Astrocyte (in vitro differentiated cells and primary cell): ENCODE measurements at regions not wholly inside any gene's neighbourhood (a gene's known extent, or its start where the extent isn't known, plus 50 kb on each side); places are given as distances from the start of the nearest gene placed in this dataset.

ENCODE experiments used
- DNase-seq: peaks from one replicate; pipeline ENCODE4 v3.0.0-alpha.2; 2010; ENCODE audit warnings: low read depth
- FAIRE-seq: peaks from 2 replicates; lab custom pipeline; 2011; peaks lifted over from hg19 to GRCh38; lab: Jason Lieb, UNC
- H2AFZ ChIP-seq: 2 replicates; pipeline ENCODE4 v1.6.0; 2012; ENCODE audit warnings: low read depth, low read length, inconsistent platforms
- H3K27ac ChIP-seq: 2 replicates; pipeline ENCODE4 v1.5.1; 2011; ENCODE audit warnings: low read depth, low read length, inconsistent platforms
- H3K27me3 ChIP-seq: 2 replicates; pipeline ENCODE4 v1.6.0; 2011; ENCODE audit warnings: low read length, inconsistent platforms; ENCODE audit not compliant: insufficient read depth
- H3K36me3 ChIP-seq: 2 replicates; pipeline ENCODE4 v1.5.1; 2011; ENCODE audit warnings: low read length, inconsistent platforms; ENCODE audit not compliant: insufficient read depth
- H3K4me1 ChIP-seq: 2 replicates; pipeline ENCODE4 v1.5.1; 2011; ENCODE audit warnings: low read length, inconsistent platforms; ENCODE audit not compliant: insufficient read depth
- H3K4me2 ChIP-seq: 2 replicates; pipeline ENCODE4 v1.6.0; 2012; ENCODE audit warnings: low read length, inconsistent platforms
- H3K4me3 ChIP-seq: 2 replicates; pipeline ENCODE4 v1.5.1; 2011; ENCODE audit warnings: low read depth, mild to moderate bottlenecking, low read length, inconsistent platforms; ENCODE audit not compliant: insufficient read depth
- H3K79me2 ChIP-seq: 2 replicates; pipeline ENCODE4 v1.6.0; 2012; ENCODE audit warnings: mild to moderate bottlenecking, low read length, inconsistent platforms; ENCODE audit not compliant: insufficient read depth
- H3K9ac ChIP-seq: 2 replicates; pipeline ENCODE4 v1.6.0; 2012; ENCODE audit warnings: mild to moderate bottlenecking, low read length, inconsistent platforms
- H3K9me3 ChIP-seq: 2 replicates; pipeline ENCODE4 v1.5.1; 2012; ENCODE audit warnings: low read depth, mild to moderate bottlenecking, low read length, inconsistent platforms; ENCODE audit not compliant: insufficient read depth
- H4K20me1 ChIP-seq: 2 replicates; pipeline ENCODE4 v1.6.0; 2012; ENCODE audit warnings: low read length, inconsistent platforms; ENCODE audit not compliant: insufficient read depth
- H3K27ac Mint-ChIP-seq: one replicate; pipeline ENCODE4 v1.8.0; 2021; ENCODE audit warnings: mild to moderate bottlenecking, mixed read lengths; ENCODE audit not compliant: unreplicated experiment
- H3K27me3 Mint-ChIP-seq: one replicate; pipeline ENCODE4 v1.8.0; 2021; ENCODE audit warnings: low read depth, mixed read lengths; ENCODE audit not compliant: unreplicated experiment
- H3K36me3 Mint-ChIP-seq: one replicate; pipeline ENCODE4 v1.8.0; 2021; ENCODE audit warnings: low read depth, mixed read lengths; ENCODE audit not compliant: unreplicated experiment
- H3K4me1 Mint-ChIP-seq: one replicate; pipeline ENCODE4 v1.8.0; 2021; ENCODE audit warnings: low read depth, mixed read lengths; ENCODE audit not compliant: unreplicated experiment
- H3K4me3 Mint-ChIP-seq: one replicate; pipeline ENCODE4 v1.8.0; 2021; ENCODE audit warnings: mild to moderate bottlenecking, moderate library complexity, mixed read lengths; ENCODE audit not compliant: unreplicated experiment
- H3K9me3 Mint-ChIP-seq: one replicate; pipeline ENCODE4 v1.8.0; 2021; ENCODE audit warnings: mild to moderate bottlenecking, mixed read lengths; ENCODE audit not compliant: unreplicated experiment
- EZH2 ChIP-seq: IDR thresholded peaks from 2 replicates; pipeline ENCODE4 v1.6.1; 2012; ENCODE audit warnings: mild to moderate bottlenecking, low read length, inconsistent platforms; ENCODE audit not compliant: insufficient read depth
- TF ChIP-seq, protein P1 (sequence below): IDR thresholded peaks from 2 replicates; pipeline ENCODE4 v1.5.1; 2011; ENCODE audit warnings: low read depth, mild to moderate bottlenecking, inconsistent platforms, low read length, moderate library complexity; ENCODE audit not compliant: insufficient read depth

DNA sequence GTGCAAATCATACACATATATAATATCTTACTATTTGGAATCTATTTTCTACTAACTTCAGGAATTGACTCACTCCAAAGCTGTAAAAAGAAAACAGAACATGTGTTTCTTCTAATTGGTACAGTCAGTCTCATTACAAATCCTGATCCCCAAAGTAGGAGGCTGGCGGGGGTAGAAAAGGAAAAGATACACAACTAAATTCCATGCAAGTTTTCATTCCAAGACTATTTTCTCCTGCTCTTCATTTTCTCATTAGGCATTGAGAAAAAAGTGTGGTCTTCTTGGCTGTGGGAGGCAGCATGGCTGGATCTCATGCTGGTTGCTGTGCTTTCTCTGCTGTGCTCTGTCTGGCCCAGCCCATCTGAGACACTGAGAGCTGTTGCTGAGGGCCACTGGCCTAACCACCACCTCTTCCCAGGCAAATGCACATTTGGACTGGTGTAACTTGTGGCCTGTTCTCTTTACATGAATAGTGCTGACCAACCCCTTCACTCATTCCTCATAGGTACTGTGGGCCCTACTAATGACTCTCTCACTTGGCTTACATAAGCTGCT lies 1107.5 kb upstream of the B3GALT2 start:
- Histone ChIP-seq H2AFZ (no peak overlapping the region), H3K9ac (no peak overlapping the region), H3K4me2 (no peak overlapping the region), H4K20me1 (no peaks in the 10 kb centered on the region), H3K79me2 (no peaks in the 10 kb centered on the region), H3K36me3 (no peaks in the 10 kb centered on the region), H3K27me3 (no peaks in the 10 kb centered on the region), H3K4me1 (no peaks in the 10 kb centered on the region), H3K27ac (no peak overlapping the region), H3K9me3 (no peaks in the 10 kb centered on the region), H3K4me3 (no peak overlapping the region)
- no peaks in the 10 kb centered on the region for H3K9me3 Mint-ChIP-seq
- no peak overlapping the region for H3K4me3 Mint-ChIP-seq
- TF ChIP-seq, protein P1, sequence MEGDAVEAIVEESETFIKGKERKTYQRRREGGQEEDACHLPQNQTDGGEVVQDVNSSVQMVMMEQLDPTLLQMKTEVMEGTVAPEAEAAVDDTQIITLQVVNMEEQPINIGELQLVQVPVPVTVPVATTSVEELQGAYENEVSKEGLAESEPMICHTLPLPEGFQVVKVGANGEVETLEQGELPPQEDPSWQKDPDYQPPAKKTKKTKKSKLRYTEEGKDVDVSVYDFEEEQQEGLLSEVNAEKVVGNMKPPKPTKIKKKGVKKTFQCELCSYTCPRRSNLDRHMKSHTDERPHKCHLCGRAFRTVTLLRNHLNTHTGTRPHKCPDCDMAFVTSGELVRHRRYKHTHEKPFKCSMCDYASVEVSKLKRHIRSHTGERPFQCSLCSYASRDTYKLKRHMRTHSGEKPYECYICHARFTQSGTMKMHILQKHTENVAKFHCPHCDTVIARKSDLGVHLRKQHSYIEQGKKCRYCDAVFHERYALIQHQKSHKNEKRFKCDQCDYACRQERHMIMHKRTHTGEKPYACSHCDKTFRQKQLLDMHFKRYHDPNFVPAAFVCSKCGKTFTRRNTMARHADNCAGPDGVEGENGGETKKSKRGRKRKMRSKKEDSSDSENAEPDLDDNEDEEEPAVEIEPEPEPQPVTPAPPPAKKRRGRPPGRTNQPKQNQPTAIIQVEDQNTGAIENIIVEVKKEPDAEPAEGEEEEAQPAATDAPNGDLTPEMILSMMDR: no peak
- no peak for TF ChIP-seq EZH2
- no peaks in the 10 kb centered on the region for H3K27me3 Mint-ChIP-seq
- H3K36me3 Mint-ChIP-seq: no peaks in the 10 kb centered on the region
- H3K4me1 Mint-ChIP-seq: peaks cover 12% of the 10 kb centered on the region
- DNase-seq (no peak), FAIRE-seq (no peak)
- no peak overlapping the region for H3K27ac Mint-ChIP-seq

DNA sequence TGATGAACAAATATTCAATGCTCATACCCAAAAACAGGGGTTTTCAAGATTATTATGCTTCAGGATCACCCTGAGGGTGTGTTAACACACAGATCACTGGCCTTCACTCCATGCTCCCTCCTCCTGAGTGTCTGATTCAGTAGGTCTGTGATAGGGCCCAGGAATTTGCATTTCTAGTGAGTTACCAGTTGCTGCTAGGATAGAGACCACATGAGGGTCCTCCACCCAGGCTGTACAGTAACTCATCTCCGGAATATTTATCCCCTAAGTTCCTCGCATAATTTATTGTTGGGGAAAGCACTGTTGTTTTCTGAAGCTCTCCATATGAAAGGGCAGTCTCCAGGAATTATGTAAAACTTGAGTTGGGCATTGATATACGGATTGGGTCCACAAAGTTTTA lies 1106.6 kb upstream of the B3GALT2 start:
- TF ChIP-seq, protein P1: no peak
- TF ChIP-seq EZH2: no peak
- Histone ChIP-seq H3K79me2 (no peaks in the 10 kb centered on the region), H3K9me3 (no peaks in the 10 kb centered on the region), H3K27ac (no peak overlapping the region), H3K4me1 (no peaks in the 10 kb centered on the region), H3K4me2 (no peak overlapping the region), H3K9ac (no peak overlapping the region), H3K36me3 (no peaks in the 10 kb centered on the region), H3K27me3 (no peaks in the 10 kb centered on the region), H3K4me3 (no peak overlapping the region), H2AFZ (no peak overlapping the region), H4K20me1 (no peaks in the 10 kb centered on the region)
- Mint-ChIP-seq H3K36me3 (no peaks in the 10 kb centered on the region), H3K9me3 (no peaks in the 10 kb centered on the region), H3K27me3 (no peaks in the 10 kb centered on the region), H3K27ac (no peak overlapping the region), H3K4me3 (no peak overlapping the region), H3K4me1 (peaks cover 12% of the 10 kb centered on the region)
- DNase-seq (no peak), FAIRE-seq (no peak)

DNA sequence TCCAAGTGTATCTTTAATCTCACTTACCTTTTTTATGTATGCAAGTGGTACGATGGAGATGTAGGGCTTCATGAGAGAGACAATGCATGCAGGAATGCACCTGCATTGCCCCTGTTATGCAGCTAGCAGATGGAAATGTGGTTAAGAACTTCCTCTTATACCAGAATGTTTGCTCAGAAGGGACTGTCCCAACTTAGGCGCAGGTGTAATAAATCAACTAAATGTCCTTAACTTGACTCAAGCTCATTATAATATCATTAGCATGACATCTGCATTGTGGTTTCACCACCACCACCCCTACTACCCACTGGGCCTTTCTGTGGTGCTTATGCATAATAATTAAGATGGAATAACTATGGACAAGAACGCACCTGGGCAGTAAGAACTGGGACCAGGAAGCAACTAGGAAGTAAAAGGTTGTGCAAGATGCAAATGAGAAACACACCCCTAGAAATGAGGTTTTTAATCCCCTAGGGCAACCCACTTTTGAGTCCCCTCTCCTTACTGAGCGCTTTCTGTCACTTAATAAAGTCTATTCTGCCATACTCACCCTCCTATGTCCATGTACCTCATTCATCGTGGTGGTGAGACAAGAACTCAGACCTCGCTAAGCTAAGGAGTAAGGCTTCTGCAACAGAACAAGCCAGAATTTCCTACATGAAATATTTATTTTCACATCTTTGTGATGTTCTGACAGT lies 1103.3 kb upstream of the B3GALT2 start:
- no peaks in the 10 kb centered on the region for H3K36me3 ChIP-seq
- Mint-ChIP-seq H3K27ac (no peak overlapping the region), H3K4me1 (peaks cover 12% of the 10 kb centered on the region), H3K4me3 (no peak overlapping the region), H3K9me3 (no peaks in the 10 kb centered on the region), H3K27me3 (no peaks in the 10 kb centered on the region), H3K36me3 (no peaks in the 10 kb centered on the region)
- H3K4me3 ChIP-seq: no peak overlapping the region
- no peaks in the 10 kb centered on the region for H3K9me3 ChIP-seq
- TF ChIP-seq, protein P1: no peak
- no peak for TF ChIP-seq EZH2
- no peak overlapping the region for H3K4me2 ChIP-seq
- H4K20me1 ChIP-seq: no peaks in the 10 kb centered on the region
- H3K27me3 ChIP-seq: no peaks in the 10 kb centered on the region
- H2AFZ ChIP-seq: no peak overlapping the region
- H3K4me1 ChIP-seq: no peaks in the 10 kb centered on the region
- H3K79me2 ChIP-seq: no peaks in the 10 kb centered on the region
- DNase-seq (no peak), FAIRE-seq (no peak)
- no peak overlapping the region for H3K9ac ChIP-seq
- no peak overlapping the region for H3K27ac ChIP-seq
